ENCODE measurements at regions not wholly inside any gene's neighbourhood (a gene's known extent, or its start where the extent isn't known, plus 50 kb on each side); places are given as distances from the start of the nearest gene placed in this dataset.

GRCh38 chr7:26506196-26506595, 214.5 kb downstream of the SNX10 start:
- no peak for DNase-seq (ENCODE audit: low read depth)
- in situ Hi-C loops (cut with HindIII; ENCODE audit: low pct_unique_long_range_greater_than_20kb, low sequenced_read_pairs), result no loop called here

DNA sequence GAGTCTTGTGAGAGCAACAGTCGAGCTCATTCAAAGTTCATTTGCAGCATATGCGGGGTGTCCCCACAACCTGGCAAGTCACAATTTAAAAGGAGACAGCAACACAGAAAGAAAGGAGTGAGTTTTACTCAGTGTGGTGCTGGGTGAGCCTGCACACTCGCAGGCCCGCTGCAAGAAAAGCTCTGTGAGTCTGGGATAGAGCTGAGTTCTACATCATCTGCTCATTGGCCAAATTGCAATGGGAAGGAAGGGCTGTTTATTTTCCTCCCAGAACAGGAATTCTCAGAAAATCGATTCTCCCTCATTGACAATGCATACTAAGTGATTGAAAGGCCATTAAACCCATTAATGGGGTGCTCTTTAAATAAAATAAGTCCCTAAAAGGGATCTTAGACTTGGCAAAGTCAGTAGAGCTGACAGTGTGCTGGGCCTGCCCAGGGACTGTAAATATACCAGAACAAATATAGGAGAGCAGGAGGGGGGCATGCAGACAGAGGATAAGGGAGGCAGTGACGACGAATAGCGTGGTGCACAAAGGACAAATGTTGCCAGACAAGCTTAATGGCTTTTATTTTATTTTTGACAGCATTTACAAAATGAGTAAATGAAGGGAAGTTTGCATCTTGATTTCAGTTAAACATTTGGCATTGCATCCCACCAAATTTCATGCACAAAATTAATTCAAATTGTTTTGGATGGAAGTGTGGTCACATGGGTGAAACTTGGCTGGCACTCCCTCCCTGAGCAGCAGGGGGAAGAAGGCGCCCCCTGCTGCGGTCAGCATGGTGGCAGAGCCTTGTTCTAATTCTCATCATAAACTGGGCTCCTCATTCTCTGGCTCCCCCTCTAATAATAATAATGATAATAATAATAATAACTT, 215.7 kb downstream of the SNX10 start:
- in situ Hi-C loops (cut with HindIII; ENCODE audit: low pct_unique_long_range_greater_than_20kb, low sequenced_read_pairs), result no loop called here
- DNase-seq (ENCODE audit: low read depth), result no peak

DNA sequence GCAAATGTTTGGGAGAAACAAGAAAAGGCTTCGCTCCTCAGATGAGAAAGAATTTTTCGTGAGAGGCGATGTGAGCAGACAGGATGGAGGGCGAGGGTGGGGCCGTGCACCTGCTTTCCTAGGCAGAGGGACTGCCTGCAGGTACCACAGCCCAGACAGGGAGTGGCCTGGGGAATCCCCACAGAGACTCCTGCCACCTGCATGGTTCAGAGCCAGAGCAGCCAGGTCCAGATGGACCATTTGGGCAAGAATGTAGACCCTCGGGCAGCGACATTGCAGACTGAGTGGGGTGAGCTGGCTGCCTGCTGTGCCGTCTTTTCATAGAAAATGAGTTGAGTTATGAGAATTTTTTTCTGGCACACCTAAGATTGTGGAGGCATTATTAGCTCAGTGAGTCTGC, 216.8 kb downstream of the SNX10 start:
- no peak for DNase-seq (ENCODE audit: low read depth)
- in situ Hi-C loops (cut with HindIII; ENCODE audit: low pct_unique_long_range_greater_than_20kb, low sequenced_read_pairs), result no loop called here

DNA sequence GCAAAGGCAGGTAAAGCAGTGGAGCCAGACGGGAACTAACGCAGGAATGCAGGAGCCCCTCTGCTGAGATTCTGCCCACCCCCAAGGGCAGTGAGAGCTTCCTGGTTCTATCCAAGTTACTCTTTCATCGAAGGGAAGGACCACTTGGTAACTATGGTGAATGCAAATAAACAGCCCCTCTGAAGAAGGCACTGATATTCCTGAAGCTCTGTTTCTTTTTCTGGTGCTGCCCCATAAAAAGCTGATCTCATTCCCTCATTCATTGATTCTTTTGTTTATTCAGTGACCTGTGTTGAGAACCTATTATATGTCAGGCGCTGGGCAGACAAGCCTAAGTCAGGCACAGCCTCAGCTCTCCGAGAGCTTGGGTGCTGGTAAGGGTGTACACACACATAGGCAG, 217.3 kb downstream of the SNX10 start:
- no peak for DNase-seq (ENCODE audit: low read depth)
- in situ Hi-C loops (cut with HindIII; ENCODE audit: low pct_unique_long_range_greater_than_20kb, low sequenced_read_pairs), result no loop called here

DNA sequence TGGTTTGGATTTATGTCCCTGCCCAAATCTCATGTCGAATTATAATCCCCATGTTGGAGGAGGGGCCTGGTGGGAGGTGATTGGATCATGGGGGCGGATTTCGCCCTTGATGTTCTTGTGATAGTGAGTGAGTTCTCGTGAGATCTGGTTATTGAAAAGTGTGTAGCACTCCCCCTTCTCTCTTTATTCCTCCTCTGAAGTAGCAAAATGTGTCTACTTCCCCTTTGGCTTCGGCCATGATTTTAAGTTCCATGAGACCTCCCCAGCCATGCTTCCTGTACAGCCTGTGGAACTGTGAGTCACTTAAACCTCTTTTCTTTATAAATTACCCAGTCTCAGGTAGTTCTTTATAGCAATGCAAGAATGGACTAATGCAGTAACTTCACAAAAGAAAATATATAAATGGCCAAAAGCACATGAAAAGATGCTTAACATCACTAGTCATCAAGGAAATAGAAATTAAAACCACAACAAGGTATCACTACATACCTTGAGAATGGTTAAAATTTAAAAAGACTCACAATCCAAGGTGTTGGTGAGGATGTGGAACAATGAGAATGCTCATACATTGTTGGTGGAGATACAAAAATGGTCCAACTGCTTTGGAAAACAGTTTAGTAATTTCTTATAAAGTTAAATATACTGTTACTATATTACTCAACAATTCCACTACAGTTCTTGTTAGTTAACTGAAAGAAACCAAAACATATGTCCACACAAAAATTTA, 218.7 kb downstream of the SNX10 start:
- no peak for DNase-seq (ENCODE audit: low read depth)
- in situ Hi-C loops (cut with HindIII; ENCODE audit: low pct_unique_long_range_greater_than_20kb, low sequenced_read_pairs), result no loop called here

- DNase-seq (ENCODE audit: low read depth), result no peak
- in situ Hi-C loops (cut with HindIII; ENCODE audit: low pct_unique_long_range_greater_than_20kb, low sequenced_read_pairs), result no loop called here
Observed at GRCh38 chr7:26511866-26512265, 220.2 kb downstream of the SNX10 start.

GRCh38 chr7:26512737-26513136, 221.1 kb downstream of the SNX10 start:
- no peak for DNase-seq (ENCODE audit: low read depth)
- in situ Hi-C loops (cut with HindIII; ENCODE audit: low pct_unique_long_range_greater_than_20kb, low sequenced_read_pairs), result no loop called here

DNA sequence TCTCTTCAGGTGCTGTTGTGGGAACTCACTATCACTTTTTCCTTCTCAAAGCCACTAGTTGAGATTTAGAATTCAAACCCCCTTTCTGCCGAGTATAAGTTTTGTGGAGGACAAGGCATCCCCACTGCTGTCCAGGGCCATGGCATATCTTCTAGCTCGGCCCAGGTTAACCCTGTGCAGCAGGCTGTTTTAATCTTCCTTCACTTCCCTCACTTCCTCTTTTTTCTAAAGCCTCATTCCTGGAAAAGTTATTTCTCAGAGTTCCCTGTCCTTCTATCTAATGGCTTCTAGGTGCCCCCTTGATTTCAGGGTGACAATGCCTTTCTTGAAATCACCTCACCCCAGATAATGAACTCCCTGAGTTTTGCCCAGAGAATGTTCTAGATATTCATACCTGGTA, 222.3 kb downstream of the SNX10 start:
- no peak for DNase-seq (ENCODE audit: low read depth)
- in situ Hi-C loops (cut with HindIII; ENCODE audit: low pct_unique_long_range_greater_than_20kb, low sequenced_read_pairs), result no loop called here

DNA sequence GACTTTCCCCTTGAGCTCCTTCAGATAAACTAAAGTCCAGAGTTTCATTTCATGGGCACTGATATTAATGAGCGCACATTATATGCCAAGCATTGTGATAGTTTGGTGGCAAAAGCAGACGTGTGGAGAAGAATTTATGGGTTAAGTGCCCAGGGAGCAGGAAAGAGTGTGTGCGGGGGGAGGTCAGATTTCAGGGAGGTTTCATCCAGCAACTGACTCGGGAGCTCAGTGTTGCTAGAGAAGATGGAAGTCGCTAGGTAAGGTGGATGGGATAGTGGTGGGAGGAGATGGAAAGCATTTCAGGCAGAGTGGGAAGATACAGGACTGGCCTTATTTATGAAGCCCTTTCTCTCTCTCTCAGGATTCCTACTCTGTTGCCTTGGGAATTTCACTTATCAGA, 223.0 kb downstream of the SNX10 start:
- in situ Hi-C loops (cut with HindIII; ENCODE audit: low pct_unique_long_range_greater_than_20kb, low sequenced_read_pairs), result no loop called here
- no peak for DNase-seq (ENCODE audit: low read depth)

- in situ Hi-C loops (cut with HindIII; ENCODE audit: low pct_unique_long_range_greater_than_20kb, low sequenced_read_pairs), result no loop called here
- no peak for DNase-seq (ENCODE audit: low read depth)
Observed at GRCh38 chr7:26515314-26515842, 223.7 kb downstream of the SNX10 start.

DNA sequence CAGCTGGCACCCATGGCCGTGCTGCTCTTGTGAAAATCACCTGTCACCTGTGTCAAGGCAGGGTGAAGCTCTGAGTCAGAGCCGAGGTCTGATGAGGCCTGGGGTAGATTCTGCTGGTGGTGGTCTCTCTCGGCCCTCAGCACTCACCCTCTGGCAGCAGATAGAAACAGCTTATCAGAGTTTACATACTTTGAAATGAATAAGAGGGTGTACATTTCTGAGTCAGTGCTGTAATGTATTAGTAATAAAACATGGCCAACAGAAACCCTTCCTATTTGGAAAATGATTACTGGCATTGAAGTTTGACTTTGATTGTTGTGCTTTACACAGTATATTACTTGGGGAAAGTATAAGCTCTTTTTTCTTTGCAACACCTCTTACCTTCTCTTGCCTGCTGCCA, 228.8 kb downstream of the SNX10 start:
- in situ Hi-C loops (cut with HindIII; ENCODE audit: low pct_unique_long_range_greater_than_20kb, low sequenced_read_pairs), result no loop called here
- no peak for DNase-seq (ENCODE audit: low read depth)

GRCh38 chr7:26522633-26523032, 231.0 kb downstream of the SNX10 start:
- in situ Hi-C loops (cut with HindIII; ENCODE audit: low pct_unique_long_range_greater_than_20kb, low sequenced_read_pairs), result no loop called here
- DNase-seq (ENCODE audit: low read depth), result no peak

GRCh38 chr7:26525398-26526264, 234.0 kb downstream of the SNX10 start:
- in situ Hi-C loops (cut with HindIII; ENCODE audit: low pct_unique_long_range_greater_than_20kb, low sequenced_read_pairs), result no loop called here
- no peak for DNase-seq (ENCODE audit: low read depth)

DNA sequence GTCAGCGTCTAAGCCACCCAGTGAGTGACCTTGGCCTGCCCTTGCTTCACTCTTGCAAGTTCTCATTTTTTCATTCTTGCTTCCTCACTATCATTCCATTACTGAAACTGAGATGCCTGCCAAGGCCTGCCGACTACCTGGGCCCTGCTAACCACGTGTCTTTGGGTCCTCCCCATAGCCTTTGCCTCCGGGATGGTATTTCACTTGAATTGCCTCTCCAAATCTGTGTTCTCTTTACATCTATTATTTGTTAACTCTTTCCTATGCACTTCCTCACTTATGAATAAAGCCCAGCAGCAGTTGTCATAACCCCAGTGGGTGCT, 234.6 kb downstream of the SNX10 start:
- in situ Hi-C loops (cut with HindIII; ENCODE audit: low pct_unique_long_range_greater_than_20kb, low sequenced_read_pairs), result no loop called here

GRCh38 chr7:26531926-26532325, 240.3 kb downstream of the SNX10 start:
- no peak for DNase-seq (ENCODE audit: low read depth)
- in situ Hi-C loops (cut with HindIII; ENCODE audit: low pct_unique_long_range_greater_than_20kb, low sequenced_read_pairs), result no loop called here

More for the DNA sequence above, 234.6 kb downstream of the SNX10 start:
- no peak for DNase-seq (ENCODE audit: low read depth)

DNA sequence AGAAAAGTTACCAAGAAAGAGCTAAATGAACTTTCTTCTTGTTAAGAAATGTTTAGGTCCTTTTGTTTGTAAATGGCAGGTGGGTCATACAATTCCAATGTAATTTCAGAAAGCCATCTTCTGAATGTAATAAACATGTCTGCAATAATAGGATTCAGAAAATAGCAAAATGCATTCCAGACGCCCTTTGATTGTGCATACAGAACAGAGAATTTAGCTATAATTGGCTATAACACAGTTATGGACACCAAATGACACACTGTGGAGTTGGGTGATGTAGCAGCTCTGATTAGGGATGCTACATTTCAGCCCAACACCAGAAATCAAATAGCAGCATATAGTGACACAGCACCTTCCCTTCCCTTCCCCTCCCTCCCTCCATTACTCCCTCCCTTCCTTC, 240.8 kb downstream of the SNX10 start:
- DNase-seq (ENCODE audit: low read depth), result no peak
- in situ Hi-C loops (cut with HindIII; ENCODE audit: low pct_unique_long_range_greater_than_20kb, low sequenced_read_pairs), result no loop called here

DNA sequence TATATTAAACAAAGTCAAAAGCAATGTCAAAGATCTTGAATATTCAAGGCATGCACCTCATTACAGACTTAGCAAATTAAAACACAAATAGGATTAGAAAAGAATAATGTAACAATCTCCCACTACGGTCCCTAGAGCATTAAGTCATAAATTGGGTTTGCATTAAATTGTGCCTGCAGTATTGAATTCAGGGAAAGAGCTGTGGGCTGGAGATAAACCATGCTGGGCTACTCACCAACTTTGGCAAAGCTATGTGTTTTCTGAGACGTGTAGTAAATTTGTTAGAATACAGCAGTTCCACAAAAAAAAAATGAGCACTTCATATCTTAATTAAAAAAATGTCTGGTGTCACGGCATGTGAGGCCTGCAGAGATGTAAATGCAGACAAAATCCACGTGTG, 241.6 kb downstream of the SNX10 start:
- DNase-seq (ENCODE audit: low read depth), result no peak
- in situ Hi-C loops (cut with HindIII; ENCODE audit: low pct_unique_long_range_greater_than_20kb, low sequenced_read_pairs), result no loop called here

DNA sequence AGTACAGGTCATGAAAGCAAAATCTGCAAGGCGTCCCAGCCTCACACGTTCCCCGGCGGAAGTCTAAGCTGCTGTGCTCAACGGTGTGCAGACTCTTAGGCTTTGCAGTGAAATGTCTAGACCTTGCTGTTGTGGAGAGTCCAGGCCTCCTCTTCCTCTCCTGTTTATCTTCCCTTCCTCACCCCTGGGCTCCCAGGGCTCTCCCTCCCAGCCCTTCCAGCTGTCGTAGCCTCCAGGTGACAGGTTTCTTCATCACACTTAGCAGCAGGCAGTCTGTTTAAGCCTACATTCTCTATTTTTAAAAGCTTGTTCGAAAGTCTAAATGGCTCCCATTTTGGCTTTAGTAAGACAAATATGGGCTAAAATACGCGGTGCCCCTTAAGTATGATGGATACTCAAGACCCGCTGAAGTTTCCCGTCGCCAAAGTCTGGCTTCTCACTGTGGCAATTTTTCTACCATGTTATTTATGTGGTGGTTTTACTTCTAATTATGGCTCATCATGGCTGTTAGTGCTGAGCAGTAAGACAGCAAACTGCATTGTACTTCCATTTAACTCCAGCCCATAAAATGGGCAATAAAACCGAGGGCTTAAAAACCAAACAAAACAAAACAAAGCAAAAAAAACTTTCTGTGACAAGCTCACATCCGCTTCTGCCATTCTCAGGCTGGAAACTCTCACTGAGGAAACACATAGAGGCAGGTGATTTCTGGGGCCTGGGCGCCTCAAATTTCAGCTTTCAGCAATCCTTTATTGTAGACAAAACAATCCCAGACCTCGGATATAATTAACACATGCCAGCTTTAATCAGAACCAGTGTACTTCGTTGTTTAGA, 243.2 kb downstream of the SNX10 start:
- DNase-seq (ENCODE audit: low read depth), result no peak
- in situ Hi-C loops (cut with HindIII; ENCODE audit: low pct_unique_long_range_greater_than_20kb, low sequenced_read_pairs), result no loop called here
